GM20000 (cell line): ENCODE measurements at regions not wholly inside any gene's neighbourhood (a gene's known extent, or its start where the extent isn't known, plus 50 kb on each side); places are given as distances from the start of the nearest gene placed in this dataset.

Source experiments
- DNase-seq: peaks from one replicate; pipeline ENCODE4 v3.0.0; 2012; ENCODE audit warnings: low spot score
- CTCF ChIP-seq: IDR thresholded peaks from 2 replicates; pipeline ENCODE4 v1.5.1; 2012; ENCODE audit warnings: mild to moderate bottlenecking, control low read depth; ENCODE audit errors: extremely low read depth, missing control alignments

GRCh38 chrX:74160358-74160757, 143.6 kb upstream of the ZCCHC13 start:
- no peak for TF ChIP-seq CTCF
- no peak for DNase-seq

DNA sequence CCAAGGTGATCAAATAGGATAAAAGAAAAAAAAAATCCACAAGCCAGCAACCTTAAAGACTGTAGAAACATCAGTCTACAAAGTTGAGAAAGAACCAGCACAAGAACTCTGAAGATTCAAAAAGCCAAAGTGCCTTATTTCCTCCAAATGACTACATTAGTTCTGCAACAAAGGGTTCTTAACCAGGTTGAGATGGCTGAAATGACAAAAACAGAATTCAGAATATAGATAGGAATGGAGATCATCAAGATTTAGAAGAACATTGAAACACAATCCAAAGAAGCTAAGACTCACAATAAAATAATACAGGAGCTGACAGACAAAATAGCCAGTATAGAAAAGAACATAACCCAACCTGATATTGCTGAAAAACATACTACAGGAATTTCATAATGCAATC, 156.5 kb upstream of the ZCCHC13 start:
- no peak for TF ChIP-seq CTCF
- DNase-seq, result no peak

- no peak for DNase-seq
- no peak for TF ChIP-seq CTCF
These were observed 165.0 kb upstream of the ZCCHC13 start for GRCh38 chrX:74138943-74139342.

DNA sequence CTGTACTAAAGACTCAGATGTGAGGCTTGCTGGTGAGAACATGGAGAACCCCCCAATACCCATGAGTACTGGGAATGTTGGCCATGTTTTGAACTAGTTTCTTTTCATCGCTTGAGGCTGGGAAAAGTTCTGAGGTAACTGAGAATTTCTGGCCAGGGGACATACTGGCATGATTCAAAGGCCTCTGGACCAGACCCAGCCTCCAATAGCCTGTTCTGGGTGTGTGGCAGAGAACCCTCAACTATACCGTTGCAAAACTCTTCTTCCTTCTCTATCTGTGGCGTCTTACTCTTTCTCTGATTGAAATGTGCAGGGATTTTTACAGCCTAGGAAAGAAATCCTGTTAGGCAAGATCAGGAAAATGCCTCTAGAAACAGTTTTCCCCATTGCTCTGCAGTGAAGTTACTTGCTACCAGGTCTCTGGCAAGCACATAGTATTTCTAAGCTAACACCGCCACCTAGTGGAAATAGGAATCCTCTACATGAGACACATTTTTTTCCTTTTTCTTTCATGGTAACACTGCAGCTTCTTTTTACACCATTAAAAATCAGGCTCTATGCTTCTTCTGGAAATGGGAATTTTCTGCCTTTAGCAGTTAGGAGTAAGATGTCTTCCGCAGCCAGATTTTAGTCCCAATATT, 170.7 kb upstream of the ZCCHC13 start:
- peak; percentile 33 for DNase-seq
- TF ChIP-seq CTCF, result peak; percentile 36

- DNase-seq, result no peak
- no peak for TF ChIP-seq CTCF
These were observed 171.7 kb upstream of the ZCCHC13 start for GRCh38 chrX:74132280-74132679.

DNA sequence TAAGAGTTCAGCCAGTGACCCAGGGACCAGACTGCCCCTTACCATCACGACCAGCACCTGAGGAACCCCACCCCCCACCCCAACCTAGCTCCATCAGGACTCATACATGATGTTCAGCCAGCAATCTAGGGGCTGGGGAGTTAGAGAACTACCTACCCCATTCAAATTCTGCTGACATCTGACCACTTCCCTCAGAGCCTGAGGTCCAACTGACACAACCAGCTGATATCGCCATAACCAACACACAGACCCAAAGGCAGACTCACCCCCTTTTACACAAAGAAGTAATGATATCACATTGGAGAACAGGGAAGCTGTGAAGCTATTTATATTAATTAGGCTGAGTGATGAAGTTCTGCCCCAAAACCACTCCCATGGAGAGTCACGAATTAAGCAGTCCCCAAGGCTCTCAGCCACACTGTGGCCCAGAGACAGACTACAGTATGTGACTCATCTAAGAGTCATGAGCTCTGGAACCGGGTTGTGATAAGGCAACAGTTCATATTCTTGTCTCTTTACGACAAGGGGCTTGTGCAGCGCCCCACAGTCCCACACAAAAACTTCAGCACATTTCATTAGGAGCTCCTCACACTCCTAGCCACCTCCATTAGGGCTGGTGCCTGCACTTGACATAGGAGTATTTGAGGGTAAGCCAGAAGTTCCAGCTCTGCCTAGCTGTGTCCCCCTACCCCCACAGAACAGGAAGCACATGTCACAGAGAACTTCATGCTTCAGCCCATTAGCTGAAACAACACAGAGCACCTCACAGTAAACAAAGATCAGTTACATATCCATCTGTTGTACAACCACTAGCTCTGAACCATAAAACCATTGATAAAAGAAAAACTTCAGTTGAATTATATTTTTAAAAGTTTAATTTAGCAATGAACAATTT, 184.7 kb upstream of the ZCCHC13 start:
- TF ChIP-seq CTCF, result no peak
- no peak for DNase-seq
